Posterior vena cava (tissue), 2 donors: ENCODE measurements at regions not wholly inside any gene's neighbourhood (a gene's known extent, or its start where the extent isn't known, plus 50 kb on each side); places are given as distances from the start of the nearest gene placed in this dataset.
"Not testable (repeated sequence)": the region's sequence is repeated elsewhere in the genome, so short reads cannot be mapped to it uniquely, and the experiment has no call there.

Experiments
- DNase-seq: peaks from one replicate; pipeline ENCODE4 v3.0.0-alpha.2; 2020; ENCODE audit warnings: low spot score
- intact Hi-C, 2 donors: fragments of 100-400 bp; cut with DNase I; formaldehyde crosslinking; loops; one replicate each; pipeline versions ENCODE4 v1.14.1 to v1.14.2; 2022 to 2023
- donor health status: DM: yes; HTN: yes; CAD: no.
- donor health status: DM: yes; HTN: yes; CAD: no.

GRCh38 chr15:35238448-35238847 lies 153.4 kb upstream of the NANOGP8 start:
- intact Hi-C loops, DNase-seq: not testable (repeated sequence)

- intact Hi-C loops, result no loop called here
- DNase-seq, result no peak
Measured at GRCh38 chr15:35229085-35229484, 144.0 kb upstream of the NANOGP8 start.

GRCh38 chr15:35218215-35218614 lies 133.1 kb upstream of the NANOGP8 start:
- DNase-seq, result no peak
- intact Hi-C loops, result no loop called here

GRCh38 chr15:35215093-35215492 lies 130.0 kb upstream of the NANOGP8 start:
- DNase-seq, result no peak
- intact Hi-C loops, result no loop called here

- DNase-seq, result no peak
- intact Hi-C loops, result no loop called here
Measured at GRCh38 chr15:35211240-35211902, 126.3 kb upstream of the NANOGP8 start.

GRCh38 chr15:35210370-35210769 lies 125.3 kb upstream of the NANOGP8 start:
- intact Hi-C loops, result no loop called here

GRCh38 chr15:35209838-35210237 lies 124.7 kb upstream of the NANOGP8 start:
- DNase-seq, result no peak
- intact Hi-C loops, result no loop called here

More at GRCh38 chr15:35210370-35210769, 125.3 kb upstream of the NANOGP8 start:
- DNase-seq, result no peak

- DNase-seq, result no peak
- intact Hi-C loops, result no loop called here
Measured at GRCh38 chr15:35208353-35208752, 123.3 kb upstream of the NANOGP8 start.

GRCh38 chr15:35206060-35206675 lies 121.1 kb upstream of the NANOGP8 start:
- intact Hi-C loops, result no loop called here
- no peak for DNase-seq

GRCh38 chr15:35198197-35198596 lies 113.1 kb upstream of the NANOGP8 start:
- DNase-seq, result no peak
- intact Hi-C loops, result no loop called here

GRCh38 chr15:35197754-35198153 lies 112.7 kb upstream of the NANOGP8 start:
- DNase-seq, result no peak
- intact Hi-C loops, result no loop called here

- no peak for DNase-seq
- intact Hi-C loops, result no loop called here
Measured at GRCh38 chr15:35197306-35197705, 112.2 kb upstream of the NANOGP8 start.

- intact Hi-C loops, result no loop called here
- DNase-seq, result no peak
Measured at GRCh38 chr15:35196273-35196672, 111.2 kb upstream of the NANOGP8 start.

GRCh38 chr15:35195649-35196048 lies 110.6 kb upstream of the NANOGP8 start:
- intact Hi-C loops, result no loop called here
- no peak for DNase-seq

- intact Hi-C loops, result no loop called here
- no peak for DNase-seq
Measured at GRCh38 chr15:35195031-35195430, 109.9 kb upstream of the NANOGP8 start.

GRCh38 chr15:35194296-35194695 lies 109.2 kb upstream of the NANOGP8 start:
- intact Hi-C loops, result no loop called here
- no peak for DNase-seq

GRCh38 chr15:35191783-35192182 lies 106.7 kb upstream of the NANOGP8 start:
- no peak for DNase-seq
- intact Hi-C loops, result no loop called here

GRCh38 chr15:35186346-35186745 lies 101.3 kb upstream of the NANOGP8 start:
- DNase-seq, result no peak

GRCh38 chr15:35184646-35185045 lies 99.6 kb upstream of the NANOGP8 start:
- intact Hi-C loops, result loop anchor here in 1 of 2 donors (5.0 kb wide), 1 partner anchor 1112 kb away; no protein-coding TSS in a partner anchor
- no peak for DNase-seq

More at GRCh38 chr15:35186346-35186745, 101.3 kb upstream of the NANOGP8 start:
- intact Hi-C loops, result loop anchor here in 1 of 2 donors (5.0 kb wide), 1 partner anchor 1114 kb away; no protein-coding TSS in a partner anchor

- no peak for DNase-seq
- intact Hi-C loops, result no loop called here
Measured at GRCh38 chr15:35182841-35183479, 97.9 kb upstream of the NANOGP8 start.

GRCh38 chr15:35181538-35181937 lies 96.4 kb upstream of the NANOGP8 start:
- no peak for DNase-seq
- intact Hi-C loops, result no loop called here
